ENCODE measurements at regions not wholly inside any gene's neighbourhood (a gene's known extent, or its start where the extent isn't known, plus 50 kb on each side); places are given as distances from the start of the nearest gene placed in this dataset.

GRCh38 chr10:113293167-113293566, 259.7 kb upstream of the HABP2 start:
- no peak for DNase-seq

- DNase-seq, result no peak
These were observed 258.0 kb upstream of the HABP2 start for GRCh38 chr10:113294868-113295267.

GRCh38 chr10:113297226-113297625, 255.6 kb upstream of the HABP2 start:
- DNase-seq, result no peak

GRCh38 chr10:113298616-113299015, 254.2 kb upstream of the HABP2 start:
- DNase-seq, result no peak

- DNase-seq, result no peak
These were observed 252.7 kb upstream of the HABP2 start for GRCh38 chr10:113300201-113300600.

- no peak for DNase-seq
These were observed 252.2 kb upstream of the HABP2 start for GRCh38 chr10:113300617-113301016.

GRCh38 chr10:113301342-113301984, 251.4 kb upstream of the HABP2 start:
- no peak for DNase-seq

GRCh38 chr10:113302062-113302461, 250.8 kb upstream of the HABP2 start:
- DNase-seq, result no peak

- no peak for DNase-seq
These were observed 249.2 kb upstream of the HABP2 start for GRCh38 chr10:113303544-113304146.

GRCh38 chr10:113304726-113305125, 248.1 kb upstream of the HABP2 start:
- no peak for DNase-seq

- no peak for DNase-seq
These were observed 247.0 kb upstream of the HABP2 start for GRCh38 chr10:113305871-113306270.

GRCh38 chr10:113309791-113310190, 243.1 kb upstream of the HABP2 start:
- no peak for DNase-seq

GRCh38 chr10:113310347-113310746, 242.5 kb upstream of the HABP2 start:
- no peak for DNase-seq

GRCh38 chr10:113313048-113313602, 239.7 kb upstream of the HABP2 start:
- DNase-seq, result no peak

GRCh38 chr10:113313722-113314121, 239.1 kb upstream of the HABP2 start:
- DNase-seq, result no peak

GRCh38 chr10:113316506-113316905, 236.3 kb upstream of the HABP2 start:
- DNase-seq, result no peak

- DNase-seq, result no peak
These were observed 235.4 kb upstream of the HABP2 start for GRCh38 chr10:113317489-113317888.

GRCh38 chr10:113319479-113319878, 233.4 kb upstream of the HABP2 start:
- DNase-seq, result no peak

- no peak for DNase-seq
These were observed 232.6 kb upstream of the HABP2 start for GRCh38 chr10:113320211-113320610.

- DNase-seq, result no peak
These were observed 231.9 kb upstream of the HABP2 start for GRCh38 chr10:113320987-113321386.

- DNase-seq, result no peak
These were observed 230.0 kb upstream of the HABP2 start for GRCh38 chr10:113322843-113323242.

- DNase-seq, result no peak
These were observed 228.9 kb upstream of the HABP2 start for GRCh38 chr10:113323985-113324384.

- DNase-seq, result no peak
These were observed 226.4 kb upstream of the HABP2 start for GRCh38 chr10:113326160-113327111.

All from NCI-H1436 (cell line).